Fibroblast of pulmonary artery (primary cell): ENCODE measurements at regions not wholly inside any gene's neighbourhood (a gene's known extent, or its start where the extent isn't known, plus 50 kb on each side); places are given as distances from the start of the nearest gene placed in this dataset.

Experiments used
- DNase-seq: peaks from one replicate; pipeline ENCODE4 v3.0.0-alpha.2; 2010; ENCODE audit warnings: low read depth
- H3K4me3 ChIP-seq: replicated peaks from 2 replicates; pipeline ENCODE4 v1.5.1; 2011; ENCODE audit warnings: low read depth, mild to moderate bottlenecking, control low read depth, low read length, moderate library complexity
- TF ChIP-seq, protein P1 (sequence below): IDR thresholded peaks from 2 replicates; pipeline ENCODE4 v1.5.1; 2011; ENCODE audit warnings: mild to moderate bottlenecking, control low read depth, low read length, inconsistent platforms; ENCODE audit errors: missing control alignments

- TF ChIP-seq, protein P1, sequence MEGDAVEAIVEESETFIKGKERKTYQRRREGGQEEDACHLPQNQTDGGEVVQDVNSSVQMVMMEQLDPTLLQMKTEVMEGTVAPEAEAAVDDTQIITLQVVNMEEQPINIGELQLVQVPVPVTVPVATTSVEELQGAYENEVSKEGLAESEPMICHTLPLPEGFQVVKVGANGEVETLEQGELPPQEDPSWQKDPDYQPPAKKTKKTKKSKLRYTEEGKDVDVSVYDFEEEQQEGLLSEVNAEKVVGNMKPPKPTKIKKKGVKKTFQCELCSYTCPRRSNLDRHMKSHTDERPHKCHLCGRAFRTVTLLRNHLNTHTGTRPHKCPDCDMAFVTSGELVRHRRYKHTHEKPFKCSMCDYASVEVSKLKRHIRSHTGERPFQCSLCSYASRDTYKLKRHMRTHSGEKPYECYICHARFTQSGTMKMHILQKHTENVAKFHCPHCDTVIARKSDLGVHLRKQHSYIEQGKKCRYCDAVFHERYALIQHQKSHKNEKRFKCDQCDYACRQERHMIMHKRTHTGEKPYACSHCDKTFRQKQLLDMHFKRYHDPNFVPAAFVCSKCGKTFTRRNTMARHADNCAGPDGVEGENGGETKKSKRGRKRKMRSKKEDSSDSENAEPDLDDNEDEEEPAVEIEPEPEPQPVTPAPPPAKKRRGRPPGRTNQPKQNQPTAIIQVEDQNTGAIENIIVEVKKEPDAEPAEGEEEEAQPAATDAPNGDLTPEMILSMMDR, result no peak
- no peak for DNase-seq
- no peak overlapping the region for H3K4me3 ChIP-seq
Observed at GRCh38 chr3:109784852-109785631, 447.7 kb upstream of the DPPA4 start.

GRCh38 chr3:109803274-109803673, 465.9 kb upstream of the DPPA4 start:
- no peak overlapping the region for H3K4me3 ChIP-seq
- DNase-seq, result no peak
- TF ChIP-seq, protein P1, result peak; percentile 53

DNA sequence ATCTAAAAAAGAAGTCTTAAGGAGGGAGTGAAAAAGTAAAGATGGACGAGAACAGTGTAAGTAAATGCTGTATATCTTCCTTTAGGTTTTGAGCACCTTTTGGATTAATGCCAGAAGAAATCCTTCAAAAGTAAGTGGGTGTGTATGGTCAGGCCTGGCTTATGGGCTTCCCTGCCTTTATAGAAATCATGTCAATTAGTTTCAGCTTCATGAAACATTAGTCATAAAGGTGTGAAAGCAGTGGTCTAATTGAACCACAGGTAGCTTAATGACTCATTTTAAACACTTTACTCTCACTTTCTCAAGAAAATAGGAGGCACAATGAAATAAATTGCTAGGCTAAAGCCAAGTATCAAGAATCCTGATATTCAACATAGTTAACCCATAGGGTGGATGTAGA, 467.4 kb upstream of the DPPA4 start:
- TF ChIP-seq, protein P1, result no peak
- DNase-seq, result no peak
- H3K4me3 ChIP-seq, result no peak overlapping the region

- no peak overlapping the region for H3K4me3 ChIP-seq
- DNase-seq, result peak; percentile 92
- TF ChIP-seq, protein P1, result no peak
Observed at GRCh38 chr3:109806929-109807328, 469.6 kb upstream of the DPPA4 start.

GRCh38 chr3:109809513-109809912, 472.2 kb upstream of the DPPA4 start:
- DNase-seq, result no peak
- no peak overlapping the region for H3K4me3 ChIP-seq
- TF ChIP-seq, protein P1, result no peak

DNA sequence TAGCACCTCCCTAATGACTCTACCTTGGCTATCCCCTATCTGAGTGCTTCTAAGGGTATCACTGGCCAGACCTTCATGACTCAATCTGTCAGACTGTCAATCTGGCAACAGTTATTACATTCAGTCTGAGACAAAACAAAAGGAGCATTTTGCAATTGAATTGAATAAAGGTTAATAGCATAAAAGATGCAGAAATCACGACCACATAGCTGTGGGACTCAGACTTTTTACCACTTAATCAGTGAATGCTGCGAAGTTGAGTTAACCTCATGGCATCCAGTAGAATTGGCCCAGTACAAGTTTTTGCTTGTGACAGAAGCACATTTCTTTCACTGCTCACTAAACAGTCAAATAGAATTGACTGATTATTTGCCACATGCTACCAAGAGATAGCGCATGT, 480.7 kb upstream of the DPPA4 start:
- H3K4me3 ChIP-seq, result no peak overlapping the region
- TF ChIP-seq, protein P1, result no peak
- DNase-seq, result no peak

- DNase-seq, result no peak
- H3K4me3 ChIP-seq, result no peak overlapping the region
- TF ChIP-seq, protein P1, result no peak
Observed at GRCh38 chr3:109819734-109820133, 482.4 kb upstream of the DPPA4 start.
